HL-60 (cell line): ENCODE measurements at regions not wholly inside any gene's neighbourhood (a gene's known extent, or its start where the extent isn't known, plus 50 kb on each side); places are given as distances from the start of the nearest gene placed in this dataset.

Experiments
- POLR2AphosphoS5 ChIP-seq: IDR thresholded peaks from 2 replicates; pipeline ENCODE4 v1.6.1; 2012; ENCODE audit warnings: low read depth
- TF ChIP-seq, protein P1 (sequence below): IDR thresholded peaks from one replicate; pipeline ENCODE4 v1.5.1; 2011; ENCODE audit warnings: low read length, control low read depth, inconsistent platforms; ENCODE audit not compliant: insufficient read depth

DNA sequence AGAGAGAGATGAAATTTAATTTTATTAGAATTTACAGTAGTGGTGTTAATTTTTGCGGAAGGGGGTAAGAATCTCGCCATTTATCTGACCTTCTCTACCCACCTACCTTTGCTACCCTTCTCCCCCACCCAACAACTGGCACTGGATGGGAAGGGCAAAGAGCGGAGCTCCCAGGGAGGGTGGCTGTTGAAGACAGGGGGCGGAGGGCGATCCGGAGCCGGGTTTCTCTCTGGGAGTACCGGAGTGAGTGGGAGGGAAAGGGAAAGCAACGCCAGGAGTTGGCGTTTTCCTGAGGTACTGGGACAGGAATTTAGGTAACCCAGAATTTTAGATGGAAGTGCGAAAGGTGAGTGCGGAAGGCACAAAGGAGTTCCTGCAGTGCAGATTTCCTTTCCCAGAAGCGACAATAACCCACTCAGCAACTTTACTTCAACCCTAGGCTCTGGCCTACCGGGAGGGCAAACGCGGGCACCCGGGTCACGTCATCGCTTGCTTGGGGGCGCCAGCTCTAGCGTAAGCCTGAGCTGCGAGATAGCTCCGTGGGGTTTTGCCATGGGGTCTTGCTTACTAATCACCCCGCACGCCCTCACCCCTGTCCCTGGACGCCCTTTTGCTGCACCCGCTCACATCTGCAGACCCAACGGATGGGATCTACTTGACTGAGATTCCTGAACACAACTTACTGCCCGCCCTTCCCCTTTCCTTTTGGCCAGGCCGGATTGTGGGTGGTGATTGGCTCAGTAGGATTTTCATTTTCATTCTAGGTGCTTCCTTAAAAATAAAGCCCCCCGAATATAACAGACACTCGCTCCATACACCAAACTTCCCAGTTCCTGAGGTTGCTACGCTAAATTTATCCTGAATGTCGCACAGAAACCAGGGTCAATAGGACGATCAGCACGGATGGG is 413.0 kb upstream of the ESRRG start:
- TF ChIP-seq, protein P1, sequence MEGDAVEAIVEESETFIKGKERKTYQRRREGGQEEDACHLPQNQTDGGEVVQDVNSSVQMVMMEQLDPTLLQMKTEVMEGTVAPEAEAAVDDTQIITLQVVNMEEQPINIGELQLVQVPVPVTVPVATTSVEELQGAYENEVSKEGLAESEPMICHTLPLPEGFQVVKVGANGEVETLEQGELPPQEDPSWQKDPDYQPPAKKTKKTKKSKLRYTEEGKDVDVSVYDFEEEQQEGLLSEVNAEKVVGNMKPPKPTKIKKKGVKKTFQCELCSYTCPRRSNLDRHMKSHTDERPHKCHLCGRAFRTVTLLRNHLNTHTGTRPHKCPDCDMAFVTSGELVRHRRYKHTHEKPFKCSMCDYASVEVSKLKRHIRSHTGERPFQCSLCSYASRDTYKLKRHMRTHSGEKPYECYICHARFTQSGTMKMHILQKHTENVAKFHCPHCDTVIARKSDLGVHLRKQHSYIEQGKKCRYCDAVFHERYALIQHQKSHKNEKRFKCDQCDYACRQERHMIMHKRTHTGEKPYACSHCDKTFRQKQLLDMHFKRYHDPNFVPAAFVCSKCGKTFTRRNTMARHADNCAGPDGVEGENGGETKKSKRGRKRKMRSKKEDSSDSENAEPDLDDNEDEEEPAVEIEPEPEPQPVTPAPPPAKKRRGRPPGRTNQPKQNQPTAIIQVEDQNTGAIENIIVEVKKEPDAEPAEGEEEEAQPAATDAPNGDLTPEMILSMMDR = no peak
- no peak for TF ChIP-seq POLR2AphosphoS5
